Lower leg skin (tissue), 4 donors: ENCODE measurements at regions not wholly inside any gene's neighbourhood (a gene's known extent, or its start where the extent isn't known, plus 50 kb on each side); places are given as distances from the start of the nearest gene placed in this dataset.

Experiments
- DNase-seq, 2 donors: peaks; one replicate each; pipeline ENCODE4 v3.0.0-alpha.2; 2019; ENCODE audit warnings: low spot score in 2 of 2
- H3K4me3 ChIP-seq: fragments of 200-600 bp; sonication (generic); 2 replicates; pipeline ENCODE4 v1.5.1; 2017; ENCODE audit warnings: mild to moderate bottlenecking, low read depth; ENCODE audit not compliant: poor library complexity, severe bottlenecking
- CTCF ChIP-seq, 3 donors: fragments of 450-650 bp; IDR thresholded peaks; one replicate each; pipeline ENCODE4 v1.5.1; 2016; ENCODE audit warnings: antibody characterized with exemption in 3 of 3, mild to moderate bottlenecking in 3 of 3, moderate library complexity in 2 of 3
- POLR2A ChIP-seq, 2 donors: fragments of 450-650 bp; IDR thresholded peaks; one replicate each; pipeline ENCODE4 v1.6.1; 2016 to 2017; ENCODE audit warnings: antibody characterized with exemption in 2 of 2, mild to moderate bottlenecking in 1 of 2, moderate library complexity in 1 of 2
- WGBS, 2 donors: methylation state at CpG; one replicate each; pipeline ENCODE4 v1.1.5; 2018; 5-methylcytosine and 5-hydroxymethylcytosine counted together
- intact Hi-C: fragments of 100-400 bp; cut with DNase I; formaldehyde crosslinking; loops from one replicate; pipeline ENCODE4 v1.15.0; 2023; ENCODE audit warnings: low total_unique reads

- WGBS, 2 donors = 83 to 87% methylated on average over 4 of the region's 4 CpGs
- intact Hi-C loops = no loop called here
- DNase-seq = no peak
- TF ChIP-seq CTCF (IDR thresholded peaks at IDR 0.05) (no peak), POLR2A (IDR thresholded peaks at IDR 0.05) (no peak)
- H3K4me3 ChIP-seq = no peak overlapping the region
These were observed 88.2 kb upstream of the TMEM72 start for GRCh38 chr10:44822966-44823365.

- intact Hi-C loops = no loop called here
- H3K4me3 ChIP-seq = no peak overlapping the region
- TF ChIP-seq POLR2A (IDR thresholded peaks at IDR 0.05) = no peak
- TF ChIP-seq CTCF (IDR thresholded peaks at IDR 0.05) = no peak
- no peak for DNase-seq
- WGBS, 2 donors = 84 to 88% methylated on average over 4 of the region's 4 CpGs
These were observed 86.5 kb upstream of the TMEM72 start for GRCh38 chr10:44824607-44825006.

- intact Hi-C loops = no loop called here
- DNase-seq = no peak
- WGBS, 2 donors = 84 to 87% methylated on average over 11 to 12 of the region's 13 CpGs
- H3K4me3 ChIP-seq = no peak overlapping the region
- TF ChIP-seq POLR2A (IDR thresholded peaks at IDR 0.05) (no peak), CTCF (IDR thresholded peaks at IDR 0.05) (no peak)
These were observed 83.6 kb upstream of the TMEM72 start for GRCh38 chr10:44827431-44828006.

- 66 to 75% methylated on average over 17 of the region's 17 CpGs for WGBS, 2 donors
- TF ChIP-seq CTCF (IDR thresholded peaks at IDR 0.05) (no peak), POLR2A (IDR thresholded peaks at IDR 0.05) (no peak)
- DNase-seq = no peak
- no peak overlapping the region for H3K4me3 ChIP-seq
- intact Hi-C loops = no loop called here
These were observed 82.5 kb upstream of the TMEM72 start for GRCh38 chr10:44828508-44829142.

- intact Hi-C loops = no loop called here
- 91 to 93% methylated on average over 9 of the region's 9 CpGs for WGBS, 2 donors
- H3K4me3 ChIP-seq = no peak overlapping the region
- TF ChIP-seq CTCF (IDR thresholded peaks at IDR 0.05) = no peak
- TF ChIP-seq POLR2A (IDR thresholded peaks at IDR 0.05) = no peak
- DNase-seq = no peak
These were observed 81.7 kb upstream of the TMEM72 start for GRCh38 chr10:44829426-44829825.

- no peak overlapping the region for H3K4me3 ChIP-seq
- WGBS, 2 donors = 81 to 88% methylated on average over 4 of the region's 4 CpGs
- intact Hi-C loops = no loop called here
- no peak for TF ChIP-seq POLR2A (IDR thresholded peaks at IDR 0.05)
- no peak for TF ChIP-seq CTCF (IDR thresholded peaks at IDR 0.05)
- no peak for DNase-seq
These were observed 81.1 kb upstream of the TMEM72 start for GRCh38 chr10:44830022-44830421.
